CD14-positive monocyte (primary cell): ENCODE measurements at regions not wholly inside any gene's neighbourhood (a gene's known extent, or its start where the extent isn't known, plus 50 kb on each side); places are given as distances from the start of the nearest gene placed in this dataset.

Experiments
- DNase-seq, 3 donors: peaks; one replicate each; pipeline ENCODE4 v3.0.0-alpha.2; 2011 to 2022
- H2AFZ ChIP-seq: 2 replicates; pipeline ENCODE4 v1.6.0; 2012; ENCODE audit warnings: mild to moderate bottlenecking, low read depth, low read length, inconsistent platforms; ENCODE audit not compliant: insufficient read depth, poor library complexity, severe bottlenecking
- H3K27ac ChIP-seq, 2 donors: 1 replicate in 1 of 2; 2 replicates in 1 of 2; pipeline ENCODE4 v1.5.1; 2012 to 2013; ENCODE audit warnings: low read length in 2 of 2, control low read depth in 1 of 2, inconsistent platforms in 1 of 2, low read depth in 1 of 2, mild to moderate bottlenecking in 1 of 2
- H3K27me3 ChIP-seq, 2 donors: one replicate each; pipeline versions ENCODE4 v1.6.0 to v1.6.1; 2011 to 2013; ENCODE audit warnings: low read length in 2 of 2; ENCODE audit not compliant: control insufficient read depth in 2 of 2, insufficient read depth in 2 of 2
- H3K36me3 ChIP-seq, 2 donors: replicated peaks in 1 of 2; 1 replicate in 1 of 2; 2 replicates in 1 of 2; pipeline versions ENCODE4 v1.5.1 to v1.6.1; 2012 to 2013; ENCODE audit warnings: low read length in 2 of 2, control low read depth in 1 of 2, inconsistent platforms in 1 of 2, mild to moderate bottlenecking in 1 of 2; ENCODE audit not compliant: insufficient read depth in 2 of 2, control insufficient read depth in 1 of 2
- H3K4me1 ChIP-seq, 2 donors: 1 replicate in 1 of 2; 2 replicates in 1 of 2; pipeline versions ENCODE4 v1.5.1 to v1.6.1; 2012 to 2013; ENCODE audit warnings: low read length in 2 of 2, control low read depth in 1 of 2, inconsistent platforms in 1 of 2, mild to moderate bottlenecking in 1 of 2, moderate library complexity in 1 of 2; ENCODE audit not compliant: insufficient read depth in 2 of 2, control insufficient read depth in 1 of 2
- H3K4me2 ChIP-seq: replicated peaks from 2 replicates; pipeline ENCODE3; 2012; ENCODE audit warnings: low read length, moderate library complexity, mild to moderate bottlenecking; ENCODE audit not compliant: poor library complexity, severe bottlenecking; ENCODE audit errors: extremely low read depth
- H3K4me3 ChIP-seq, 3 experiments: fragments of 200-600 bp in 1 of 3; sonication (generic) in 1 of 3; replicated peaks in 1 of 3; 1 replicate in 2 of 3; 2 replicates in 1 of 3; pipeline ENCODE4 v1.5.1; 2011 to 2013; ENCODE audit warnings: low read length in 3 of 3, mild to moderate bottlenecking in 3 of 3, control low read depth in 2 of 3, low read depth in 2 of 3, inconsistent platforms in 1 of 3, moderate library complexity in 1 of 3
- H3K79me2 ChIP-seq: 2 replicates; pipeline ENCODE4 v1.6.0; 2012; ENCODE audit warnings: mild to moderate bottlenecking, control low read depth, inconsistent platforms, low read length, moderate library complexity; ENCODE audit not compliant: insufficient read depth
- H3K9ac ChIP-seq: 2 replicates; pipeline ENCODE4 v1.6.0; 2017; ENCODE audit warnings: low read length, mild to moderate bottlenecking; ENCODE audit not compliant: insufficient read depth, poor library complexity, severe bottlenecking
- H3K9me3 ChIP-seq, 2 donors: replicated peaks in 1 of 2; 1 replicate in 1 of 2; 2 replicates in 1 of 2; pipeline versions ENCODE4 v1.5.1 to v1.6.1; 2012 to 2013; ENCODE audit warnings: low read length in 2 of 2, control low read depth in 1 of 2; ENCODE audit not compliant: control insufficient read depth in 1 of 2, insufficient read depth in 1 of 2
- H4K20me1 ChIP-seq: 2 replicates; pipeline ENCODE4 v1.6.0; 2012; ENCODE audit warnings: mild to moderate bottlenecking, low read length, control low read depth, moderate library complexity; ENCODE audit not compliant: insufficient read depth
- H3K27ac Mint-ChIP-seq, 7 donors: one replicate each; pipeline ENCODE4 v1.8.0; 2020; ENCODE audit warnings: mild to moderate bottlenecking in 7 of 7, mixed read lengths in 7 of 7, moderate library complexity in 6 of 7, inconsistent platforms in 2 of 7
- H3K27me3 Mint-ChIP-seq, 3 donors: one replicate each; pipeline ENCODE4 v1.8.0; 2021 to 2022; ENCODE audit warnings: low read depth in 3 of 3, mild to moderate bottlenecking in 3 of 3, mixed read lengths in 3 of 3, moderate library complexity in 3 of 3, inconsistent platforms in 1 of 3
- H3K36me3 Mint-ChIP-seq, 2 donors: one replicate each; pipeline ENCODE4 v1.8.0; 2020; ENCODE audit warnings: mixed read lengths in 2 of 2, inconsistent platforms in 1 of 2, mild to moderate bottlenecking in 1 of 2
- H3K4me1 Mint-ChIP-seq: one replicate; pipeline ENCODE4 v1.8.0; 2020; ENCODE audit warnings: mild to moderate bottlenecking, mixed read lengths
- H3K4me3 Mint-ChIP-seq, 2 donors: one replicate each; pipeline ENCODE4 v1.8.0; 2020; ENCODE audit warnings: mild to moderate bottlenecking in 2 of 2, mixed read lengths in 2 of 2, moderate library complexity in 1 of 2
- H3K9me3 Mint-ChIP-seq, 7 donors: one replicate each; pipeline ENCODE4 v1.8.0; 2020 to 2022; ENCODE audit warnings: mixed read lengths in 7 of 7, mild to moderate bottlenecking in 6 of 7, moderate library complexity in 6 of 7, inconsistent platforms in 2 of 7
- WGBS: methylation state at CpG from one replicate; pipeline ENCODE4 v1.1.5; 2013; ENCODE audit warnings: missing lambda C conversion rate; ENCODE audit not compliant: insufficient coverage; 5-methylcytosine and 5-hydroxymethylcytosine counted together
- intact Hi-C, 2 donors: fragments of 100-400 bp; cut with micrococcal nuclease; formaldehyde crosslinking; loops; one replicate each; pipeline versions ENCODE4 v1.15.0 to v1.15.1; 2023
- TF ChIP-seq, protein P1 (sequence below): fragments of 200-600 bp; IDR thresholded peaks from one replicate; pipeline ENCODE4 v1.8.0; 2022; ENCODE audit warnings: antibody characterized with exemption, mild to moderate bottlenecking

DNA sequence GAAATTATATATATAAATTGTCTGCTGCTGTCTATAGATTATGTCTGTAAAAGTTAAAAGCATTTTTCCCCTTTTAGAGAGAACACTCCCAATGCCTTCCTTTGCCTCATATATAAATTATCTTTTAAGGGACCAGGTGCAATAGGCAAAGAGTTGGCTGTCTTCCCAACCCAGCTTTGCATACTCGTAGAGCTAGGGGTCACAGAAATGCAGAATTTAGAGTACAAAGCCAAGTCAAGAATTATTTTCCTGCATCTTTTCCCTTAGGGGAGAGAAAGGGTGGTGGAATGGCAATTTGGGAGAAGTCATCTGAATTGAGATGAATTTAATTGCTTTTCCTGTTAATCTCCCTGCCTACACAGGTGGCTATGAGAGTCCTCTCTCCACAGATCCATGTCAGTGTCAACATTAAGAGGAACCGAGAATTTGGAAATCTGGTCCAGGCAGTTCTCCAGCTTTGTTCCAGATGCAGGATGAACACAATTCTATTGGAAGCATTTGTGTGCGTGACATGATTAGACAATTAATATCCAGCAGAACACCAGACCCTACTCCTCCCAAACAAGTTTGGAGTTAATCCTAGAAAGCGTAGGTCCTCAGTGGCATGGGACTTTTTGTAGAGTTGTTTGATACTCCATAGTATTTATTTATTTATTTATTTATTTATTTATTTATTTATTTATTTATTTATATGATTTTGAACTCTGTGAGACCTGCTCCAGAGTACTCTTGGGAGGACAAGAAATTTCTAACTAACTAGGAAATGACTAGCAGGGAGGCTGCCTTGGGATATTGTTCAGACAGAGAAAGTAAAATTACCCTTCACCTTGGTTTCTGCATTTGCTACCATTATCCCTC, 80.3 kb upstream of the SKAP2 start:
- H3K27me3 Mint-ChIP-seq = peaks cover 0 to 3% (median 0%) of the 10 kb centered on the region in 3 donors
- H2AFZ ChIP-seq = no peak overlapping the region
- no peaks in the 10 kb centered on the region for H3K4me1 Mint-ChIP-seq
- H3K4me3 Mint-ChIP-seq = no peak overlapping the region
- no peaks in the 10 kb centered on the region for H3K9me3 Mint-ChIP-seq
- no peak for DNase-seq
- H3K4me2 ChIP-seq = no peak overlapping the region
- H4K20me1 ChIP-seq = no peaks in the 10 kb centered on the region
- no peaks in the 10 kb centered on the region for H3K36me3 ChIP-seq
- H3K4me3 ChIP-seq = no peak overlapping the region
- no peaks in the 10 kb centered on the region for H3K4me1 ChIP-seq
- 100% methylated on average over 1 of the region's 4 CpGs for WGBS
- TF ChIP-seq, protein P1, sequence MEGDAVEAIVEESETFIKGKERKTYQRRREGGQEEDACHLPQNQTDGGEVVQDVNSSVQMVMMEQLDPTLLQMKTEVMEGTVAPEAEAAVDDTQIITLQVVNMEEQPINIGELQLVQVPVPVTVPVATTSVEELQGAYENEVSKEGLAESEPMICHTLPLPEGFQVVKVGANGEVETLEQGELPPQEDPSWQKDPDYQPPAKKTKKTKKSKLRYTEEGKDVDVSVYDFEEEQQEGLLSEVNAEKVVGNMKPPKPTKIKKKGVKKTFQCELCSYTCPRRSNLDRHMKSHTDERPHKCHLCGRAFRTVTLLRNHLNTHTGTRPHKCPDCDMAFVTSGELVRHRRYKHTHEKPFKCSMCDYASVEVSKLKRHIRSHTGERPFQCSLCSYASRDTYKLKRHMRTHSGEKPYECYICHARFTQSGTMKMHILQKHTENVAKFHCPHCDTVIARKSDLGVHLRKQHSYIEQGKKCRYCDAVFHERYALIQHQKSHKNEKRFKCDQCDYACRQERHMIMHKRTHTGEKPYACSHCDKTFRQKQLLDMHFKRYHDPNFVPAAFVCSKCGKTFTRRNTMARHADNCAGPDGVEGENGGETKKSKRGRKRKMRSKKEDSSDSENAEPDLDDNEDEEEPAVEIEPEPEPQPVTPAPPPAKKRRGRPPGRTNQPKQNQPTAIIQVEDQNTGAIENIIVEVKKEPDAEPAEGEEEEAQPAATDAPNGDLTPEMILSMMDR = no peak
- intact Hi-C loops = no loop called here
- no peaks in the 10 kb centered on the region for H3K27me3 ChIP-seq
- H3K9me3 ChIP-seq = no peaks in the 10 kb centered on the region
- no peaks in the 10 kb centered on the region for H3K79me2 ChIP-seq
- H3K27ac Mint-ChIP-seq = no peak overlapping the region
- H3K9ac ChIP-seq = no peak overlapping the region
- H3K36me3 Mint-ChIP-seq = no peaks in the 10 kb centered on the region
- H3K27ac ChIP-seq = no peak overlapping the region

DNA sequence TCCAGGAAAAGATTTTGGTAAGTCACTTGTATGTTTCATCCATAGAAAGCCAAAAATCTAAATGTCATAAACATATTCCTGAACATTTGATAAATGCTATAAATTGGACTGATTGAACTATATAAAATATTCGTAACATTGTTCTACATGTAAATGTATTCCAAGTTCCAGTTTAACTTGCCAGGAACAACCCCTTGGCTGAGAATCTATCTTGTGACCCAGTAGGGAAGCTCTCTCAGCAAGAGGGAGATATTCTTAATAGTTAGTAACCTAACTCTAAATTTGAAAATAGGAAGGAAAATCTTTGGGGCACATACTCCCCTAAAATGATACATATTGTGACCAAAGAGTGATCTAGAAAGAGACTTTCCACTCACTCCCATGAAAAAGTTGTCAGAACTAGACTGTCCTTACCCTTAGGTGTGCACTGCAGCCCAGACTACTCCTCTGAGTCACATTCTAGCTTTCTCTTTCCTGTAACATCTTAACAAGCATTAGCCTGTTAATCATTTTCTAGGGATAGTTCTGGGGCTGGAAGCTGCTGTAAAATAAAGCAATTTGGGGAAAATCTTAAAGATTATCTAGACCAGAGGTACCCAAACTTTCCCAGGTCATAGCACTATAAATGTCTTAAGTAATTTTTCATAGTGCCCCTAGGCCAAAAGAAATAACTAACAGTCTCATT, 73.7 kb upstream of the SKAP2 start:
- Mint-ChIP-seq H3K4me1 (no peaks in the 10 kb centered on the region), H3K27me3 (no peaks in the 10 kb centered on the region), H3K9me3 (peaks cover 3 to 8% (median 4%) of the 10 kb centered on the region in 7 donors), H3K27ac (no peak overlapping the region), H3K36me3 (no peaks in the 10 kb centered on the region), H3K4me3 (no peak overlapping the region)
- H3K9ac ChIP-seq = no peak overlapping the region
- H2AFZ ChIP-seq = no peak overlapping the region
- H3K4me1 ChIP-seq = no peaks in the 10 kb centered on the region
- no peak overlapping the region for H3K4me2 ChIP-seq
- TF ChIP-seq, protein P1 = no peak
- no peak overlapping the region for H3K4me3 ChIP-seq
- DNase-seq = no peak
- no CpG with 5 or more reads among the region's 1 CpG for WGBS
- H4K20me1 ChIP-seq = no peaks in the 10 kb centered on the region
- H3K36me3 ChIP-seq = no peaks in the 10 kb centered on the region
- H3K27ac ChIP-seq = no peak overlapping the region
- no peaks in the 10 kb centered on the region for H3K79me2 ChIP-seq
- intact Hi-C loops = no loop called here
- H3K9me3 ChIP-seq = no peaks in the 10 kb centered on the region
- H3K27me3 ChIP-seq = no peaks in the 10 kb centered on the region
